Esophagus muscularis mucosa (tissue), 4 donors: ENCODE measurements at regions not wholly inside any gene's neighbourhood (a gene's known extent, or its start where the extent isn't known, plus 50 kb on each side); places are given as distances from the start of the nearest gene placed in this dataset.
"Not testable (repeated sequence)": the region's sequence is repeated elsewhere in the genome, so short reads cannot be mapped to it uniquely, and the experiment has no call there.

ENCODE experiments used
- DNase-seq: peaks from one replicate; pipeline ENCODE4 v3.0.0-alpha.2; 2017; ENCODE audit errors: extremely low spot score
- H3K27ac ChIP-seq, 4 donors: fragments of 200-600 bp; sonication (generic); replicated peaks in 1 of 4; 1 replicate in 3 of 4; 2 replicates in 1 of 4; pipeline ENCODE4 v1.5.1; 2016 to 2019; ENCODE audit warnings: mild to moderate bottlenecking in 1 of 4
- H3K27me3 ChIP-seq, 4 donors: fragments of 200-600 bp; sonication (generic); one replicate each; pipeline versions ENCODE4 v1.5.1 to v1.6.0; 2016 to 2019
- H3K36me3 ChIP-seq, 4 donors: fragments of 200-600 bp; sonication (generic); one replicate each; pipeline ENCODE4 v1.5.1; 2016 to 2019
- H3K4me1 ChIP-seq, 4 donors: fragments of 200-600 bp; sonication (generic); one replicate each; pipeline ENCODE4 v1.5.1; 2016 to 2019
- H3K4me3 ChIP-seq, 4 donors: fragments of 200-600 bp; sonication (generic); 1 replicate in 2 of 4; 2 replicates in 2 of 4; pipeline ENCODE4 v1.5.1; 2016 to 2019; ENCODE audit warnings: mild to moderate bottlenecking in 4 of 4, moderate library complexity in 1 of 4
- H3K9me3 ChIP-seq, 4 donors: fragments of 200-600 bp; sonication (generic); 1 replicate in 3 of 4; 2 replicates in 1 of 4; pipeline ENCODE4 v1.5.1; 2016 to 2019
- EP300 ChIP-seq: sonication (generic); formaldehyde crosslinking; IDR thresholded peaks from one replicate; pipeline ENCODE4 v1.6.1; 2017; ENCODE audit warnings: antibody characterized with exemption
- POLR2A ChIP-seq: fragments of 450-650 bp; IDR thresholded peaks from one replicate; pipeline ENCODE4 v1.6.1; 2017; ENCODE audit warnings: antibody characterized with exemption, moderate library complexity, mild to moderate bottlenecking, low read depth
- POLR2AphosphoS5 ChIP-seq, 2 donors: sonication (generic); formaldehyde crosslinking; IDR thresholded peaks; one replicate each; pipeline ENCODE4 v1.6.1; 2017; ENCODE audit warnings: antibody characterized with exemption in 2 of 2
- WGBS: methylation state at CpG from one replicate; pipeline ENCODE4 v1.1.5; 2018; 5-methylcytosine and 5-hydroxymethylcytosine counted together
- intact Hi-C: fragments of 100-400 bp; cut with DNase I; formaldehyde crosslinking; loops from one replicate; pipeline ENCODE4 v1.15.1; 2023
- TF ChIP-seq, protein P1 (sequence below), 3 experiments: fragments of 200-600 bp in 2 of 3; fragments of 450-650 bp in 1 of 3; sonication (generic) in 2 of 3; IDR thresholded peaks; one replicate each; pipeline ENCODE4 v1.5.1; 2017 to 2019; ENCODE audit warnings: antibody characterized with exemption in 3 of 3, mild to moderate bottlenecking in 2 of 3, moderate library complexity in 1 of 3

- 72% methylated on average over 6 of the region's 6 CpGs for WGBS
- Histone ChIP-seq H3K9me3 (no peaks in the 10 kb centered on the region), H3K27me3 (no peaks in the 10 kb centered on the region), H3K36me3 (no peaks in the 10 kb centered on the region), H3K27ac (peak overlapping the region in 2 of 4 donors; percentile 48 to 58), H3K4me3 (no peak overlapping the region), H3K4me1 (peaks cover 0 to 43% (median 29%) of the 10 kb centered on the region in 4 donors)
- intact Hi-C loops: no loop called here
- DNase-seq: no peak
- TF ChIP-seq EP300: no peak
- TF ChIP-seq, protein P1, sequence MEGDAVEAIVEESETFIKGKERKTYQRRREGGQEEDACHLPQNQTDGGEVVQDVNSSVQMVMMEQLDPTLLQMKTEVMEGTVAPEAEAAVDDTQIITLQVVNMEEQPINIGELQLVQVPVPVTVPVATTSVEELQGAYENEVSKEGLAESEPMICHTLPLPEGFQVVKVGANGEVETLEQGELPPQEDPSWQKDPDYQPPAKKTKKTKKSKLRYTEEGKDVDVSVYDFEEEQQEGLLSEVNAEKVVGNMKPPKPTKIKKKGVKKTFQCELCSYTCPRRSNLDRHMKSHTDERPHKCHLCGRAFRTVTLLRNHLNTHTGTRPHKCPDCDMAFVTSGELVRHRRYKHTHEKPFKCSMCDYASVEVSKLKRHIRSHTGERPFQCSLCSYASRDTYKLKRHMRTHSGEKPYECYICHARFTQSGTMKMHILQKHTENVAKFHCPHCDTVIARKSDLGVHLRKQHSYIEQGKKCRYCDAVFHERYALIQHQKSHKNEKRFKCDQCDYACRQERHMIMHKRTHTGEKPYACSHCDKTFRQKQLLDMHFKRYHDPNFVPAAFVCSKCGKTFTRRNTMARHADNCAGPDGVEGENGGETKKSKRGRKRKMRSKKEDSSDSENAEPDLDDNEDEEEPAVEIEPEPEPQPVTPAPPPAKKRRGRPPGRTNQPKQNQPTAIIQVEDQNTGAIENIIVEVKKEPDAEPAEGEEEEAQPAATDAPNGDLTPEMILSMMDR (IDR thresholded peaks at IDR 0.05): no peak
- TF ChIP-seq POLR2A: no peak
- no peak for TF ChIP-seq POLR2AphosphoS5 (IDR thresholded peaks at IDR 0.05)
These were observed 487.8 kb upstream of the DPP6 start for GRCh38 chr7:153564391-153564790.

DNA sequence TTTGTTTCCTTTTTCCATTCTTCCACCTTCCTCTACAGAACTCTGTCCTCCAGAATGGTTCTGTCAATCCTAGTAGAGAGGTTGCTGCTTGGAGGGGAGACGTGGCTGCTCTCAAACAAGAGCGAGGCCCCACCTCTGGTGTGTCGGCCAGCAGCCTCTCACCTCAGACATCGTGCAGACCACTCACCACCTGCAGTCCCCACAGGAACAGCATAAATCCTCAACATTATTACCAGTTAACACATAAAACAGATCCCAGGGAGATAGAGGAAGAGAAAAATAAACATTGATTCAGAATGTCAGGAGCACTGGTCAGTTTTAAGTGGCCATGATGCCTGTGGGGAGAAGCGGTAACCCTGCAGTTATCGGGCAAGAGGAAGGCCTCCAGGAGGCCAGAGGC is 485.9 kb upstream of the DPP6 start:
- Histone ChIP-seq H3K36me3 (no peaks in the 10 kb centered on the region), H3K4me1 (peaks cover 0 to 43% (median 29%) of the 10 kb centered on the region in 4 donors), H3K4me3 (no peak overlapping the region), H3K9me3 (no peaks in the 10 kb centered on the region), H3K27ac (no peak overlapping the region), H3K27me3 (no peaks in the 10 kb centered on the region)
- DNase-seq: no peak
- TF ChIP-seq EP300: no peak
- TF ChIP-seq POLR2A: no peak
- no peak for TF ChIP-seq POLR2AphosphoS5 (IDR thresholded peaks at IDR 0.05)
- TF ChIP-seq, protein P1 (IDR thresholded peaks at IDR 0.05): no peak
- intact Hi-C loops: no loop called here
- 78% methylated on average over 6 of the region's 6 CpGs for WGBS

- intact Hi-C loops: no loop called here
- TF ChIP-seq, protein P1 (IDR thresholded peaks at IDR 0.05): no peak
- no peak for TF ChIP-seq POLR2A
- TF ChIP-seq EP300: peak; percentile 31
- TF ChIP-seq POLR2AphosphoS5 (IDR thresholded peaks at IDR 0.05): peak; percentile 42 to 63
- no peaks in the 10 kb centered on the region for H3K36me3 ChIP-seq
- no peak overlapping the region for H3K4me3 ChIP-seq
- peak; percentile 93 for DNase-seq
- peaks cover 0 to 43% (median 29%) of the 10 kb centered on the region in 4 donors for H3K4me1 ChIP-seq
- peak overlapping the region; percentile 8 to 36 (median 12) for H3K27ac ChIP-seq
- no peaks in the 10 kb centered on the region for H3K27me3 ChIP-seq
- 21% methylated on average over 5 of the region's 5 CpGs for WGBS
- no peaks in the 10 kb centered on the region for H3K9me3 ChIP-seq
These were observed 484.8 kb upstream of the DPP6 start for GRCh38 chr7:153567426-153567825.

- H3K27me3 ChIP-seq, intact Hi-C loops, H3K27ac ChIP-seq, H3K36me3 ChIP-seq, DNase-seq, H3K9me3 ChIP-seq, H3K4me3 ChIP-seq: not testable (repeated sequence)
- peaks cover 0 to 33% (median 19%) of the 10 kb centered on the region in 4 donors for H3K4me1 ChIP-seq
- WGBS: 93% methylated on average over 1 of the region's 1 CpG
These were observed 482.7 kb upstream of the DPP6 start for GRCh38 chr7:153569520-153569919.

DNA sequence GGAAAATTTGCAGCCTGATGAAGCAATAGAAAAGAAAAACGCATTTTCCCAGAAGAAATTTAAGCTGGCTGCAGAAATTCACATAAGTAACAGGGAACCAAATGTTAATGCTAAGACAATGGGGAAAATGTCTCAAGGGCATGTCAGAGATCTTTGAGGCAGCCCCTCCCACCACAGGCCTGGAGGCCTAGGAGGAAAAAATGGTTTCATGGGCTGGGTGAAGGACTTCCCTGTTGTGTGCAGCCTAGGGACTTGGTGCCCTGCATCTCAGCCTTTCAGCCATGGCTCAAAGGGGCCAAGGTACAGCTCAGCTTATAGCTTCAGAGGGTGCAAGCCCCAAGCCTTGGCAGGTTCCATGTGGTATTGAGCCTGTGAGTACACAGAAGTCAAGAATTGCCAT is 476.1 kb upstream of the DPP6 start:
- H3K4me3 ChIP-seq: no peak overlapping the region
- H3K9me3 ChIP-seq: no peaks in the 10 kb centered on the region
- no peak overlapping the region for H3K27ac ChIP-seq
- no peaks in the 10 kb centered on the region for H3K36me3 ChIP-seq
- TF ChIP-seq EP300: no peak
- TF ChIP-seq POLR2A: no peak
- TF ChIP-seq POLR2AphosphoS5 (IDR thresholded peaks at IDR 0.05): no peak
- TF ChIP-seq, protein P1 (IDR thresholded peaks at IDR 0.05): no peak
- no peaks in the 10 kb centered on the region for H3K27me3 ChIP-seq
- no peak for DNase-seq
- 85% methylated on average over 1 of the region's 1 CpG for WGBS
- no peaks in the 10 kb centered on the region for H3K4me1 ChIP-seq
- intact Hi-C loops: no loop called here
